ENCODE measurements at regions not wholly inside any gene's neighbourhood (a gene's known extent, or its start where the extent isn't known, plus 50 kb on each side); places are given as distances from the start of the nearest gene placed in this dataset.

- TF ChIP-seq CTCF (conservative IDR thresholded peaks at IDR 0.05; ENCODE audit: low read depth in 2 of 2) = no peak
- no peak for TF ChIP-seq CREB1 (CRISPR knock-in tag; IDR thresholded peaks at IDR 0.05; ENCODE audit: low read depth)
Observed at GRCh38 chr9:38289866-38290245, 102.6 kb upstream of the ALDH1B1 start.

Data from GM23338 (cell line).